ENCODE measurements at regions not wholly inside any gene's neighbourhood (a gene's known extent, or its start where the extent isn't known, plus 50 kb on each side); places are given as distances from the start of the nearest gene placed in this dataset.

GRCh38 chr12:131442337-131442918, 268.5 kb upstream of the SFSWAP start:
- TF ChIP-seq POLR2A (IDR thresholded peaks at IDR 0.05; ENCODE audit: low read length): no peak
- no peak for TF ChIP-seq GATA1 (IDR thresholded peaks at IDR 0.05; ENCODE audit: low read depth, low read length)
